Kidney (tissue), 13 donors: ENCODE measurements at regions not wholly inside any gene's neighbourhood (a gene's known extent, or its start where the extent isn't known, plus 50 kb on each side); places are given as distances from the start of the nearest gene placed in this dataset.
A peak's percentile ranks its signal among the peaks of the same experiment; 100 is the strongest.

ENCODE experiments used
- DNase-seq, 5 donors: peaks; one replicate each; pipeline ENCODE4 v3.0.0-alpha.2; 2013 to 2020
- FAIRE-seq: peaks from 2 replicates; lab custom pipeline; 2012; peaks lifted over from hg19 to GRCh38; lab: Jason Lieb, UNC
- H3K27ac ChIP-seq, 2 donors: one replicate each; pipeline ENCODE4 v1.7.0; 2013; ENCODE audit warnings: low read depth in 2 of 2, low read length in 2 of 2, inconsistent platforms in 1 of 2
- H3K27me3 ChIP-seq: one replicate; pipeline ENCODE4 v1.7.1; 2013; ENCODE audit warnings: low read length, inconsistent platforms; ENCODE audit not compliant: control insufficient read depth, insufficient read depth
- H3K36me3 ChIP-seq, 3 donors: one replicate each; pipeline versions ENCODE4 v1.7.0 to v1.7.1; 2013; ENCODE audit warnings: low read length in 3 of 3, control low read depth in 1 of 3, inconsistent platforms in 1 of 3; ENCODE audit not compliant: insufficient read depth in 3 of 3, control insufficient read depth in 2 of 3
- H3K4me1 ChIP-seq, 3 donors: one replicate each; pipeline versions ENCODE4 v1.7.0 to v1.7.1; 2013; ENCODE audit warnings: low read length in 3 of 3, inconsistent platforms in 1 of 3, low read depth in 1 of 3; ENCODE audit not compliant: control insufficient read depth in 2 of 3, insufficient read depth in 2 of 3
- H3K4me3 ChIP-seq, 3 donors: one replicate each; pipeline versions ENCODE4 v1.7.0 to v1.8.1; 2013; ENCODE audit warnings: low read length in 3 of 3, control low read depth in 1 of 3, inconsistent platforms in 1 of 3
- H3K9ac ChIP-seq, 3 donors: one replicate each; pipeline versions ENCODE4 v1.7.0 to v1.7.1; 2013; ENCODE audit warnings: low read length in 3 of 3, control low read depth in 1 of 3, inconsistent platforms in 1 of 3
- H3K9me3 ChIP-seq, 3 donors: one replicate each; pipeline versions ENCODE4 v1.7.0 to v1.7.1; 2013; ENCODE audit warnings: low read length in 3 of 3, control low read depth in 1 of 3, inconsistent platforms in 1 of 3; ENCODE audit not compliant: control insufficient read depth in 2 of 3, insufficient read depth in 1 of 3
- CTCF ChIP-seq: IDR thresholded peaks from 3 replicates; pipeline ENCODE4 v1.5.1; 2012; ENCODE audit warnings: mild to moderate bottlenecking, moderate library complexity, borderline replicate concordance; ENCODE audit not compliant: insufficient read depth; ENCODE audit errors: extremely low read depth
- intact Hi-C: fragments of 100-400 bp; cut with DNase I; formaldehyde crosslinking; loops from one replicate; pipeline ENCODE4 v1.11.1; 2022
- donor health status: control.
- donor health status: control.
- donor health status: control.
- donor health status: control.
- donor health status: control.
- donor health status: DM: yes; HTN: yes; CAD: no.
- donor health status: Normal renal cell carcinoma (clear cell type).

- Histone ChIP-seq H3K4me3 (no peak overlapping the region), H3K9me3 (no peaks in the 10 kb centered on the region), H3K27me3 (no peaks in the 10 kb centered on the region), H3K9ac (no peak overlapping the region), H3K4me1 (no peaks in the 10 kb centered on the region), H3K36me3 (no peaks in the 10 kb centered on the region), H3K27ac (no peak overlapping the region)
- DNase-seq (no peak), FAIRE-seq (no peak)
- no peak for TF ChIP-seq CTCF
- intact Hi-C loops, result no loop called here
These were observed 106.4 kb upstream of the ANO1 start for GRCh38 chr11:69971741-69972140.

- peak in 1 of 5 donors; percentile 3 for DNase-seq
- no peak for TF ChIP-seq CTCF
- H3K4me3 ChIP-seq, result no peak overlapping the region
- H3K27ac ChIP-seq, result no peak overlapping the region
- H3K27me3 ChIP-seq, result no peaks in the 10 kb centered on the region
- FAIRE-seq, result no peak
- H3K9me3 ChIP-seq, result no peaks in the 10 kb centered on the region
- no peaks in the 10 kb centered on the region for H3K4me1 ChIP-seq
- intact Hi-C loops, result no loop called here
- no peak overlapping the region for H3K9ac ChIP-seq
- no peaks in the 10 kb centered on the region for H3K36me3 ChIP-seq
These were observed 105.7 kb upstream of the ANO1 start for GRCh38 chr11:69972351-69972802.

GRCh38 chr11:69974528-69974927 is 103.6 kb upstream of the ANO1 start:
- no peaks in the 10 kb centered on the region for H3K27me3 ChIP-seq
- no peak overlapping the region for H3K4me3 ChIP-seq

More at GRCh38 chr11:69974528-69974927, 103.6 kb upstream of the ANO1 start:
- Histone ChIP-seq H3K36me3 (no peaks in the 10 kb centered on the region), H3K27ac (no peak overlapping the region), H3K4me1 (peaks cover 0 to under 1% (median 0%) of the 10 kb centered on the region in 3 donors), H3K9ac (no peak overlapping the region), H3K9me3 (no peaks in the 10 kb centered on the region)
- no peak for DNase-seq
- no peak for FAIRE-seq
- intact Hi-C loops, result no loop called here
- TF ChIP-seq CTCF, result no peak
